SK-N-SH (cell line): ENCODE measurements at regions not wholly inside any gene's neighbourhood (a gene's known extent, or its start where the extent isn't known, plus 50 kb on each side); places are given as distances from the start of the nearest gene placed in this dataset.
A peak's percentile ranks its signal among the peaks of the same experiment; 100 is the strongest.
"Not testable (repeated sequence)": the region's sequence is repeated elsewhere in the genome, so short reads cannot be mapped to it uniquely, and the experiment has no call there.

Experiments
- CTCF ChIA-PET: fragments of 300-600, 350-600 bp; formaldehyde crosslinking; extraction: SDS; loops from one replicate; lab custom pipeline; 2021; lab: Yijun Ruan, JAX
- POLR2A ChIA-PET: fragments of 350-600 bp; sonication (Branson Sonifier 250); formaldehyde crosslinking; extraction: SDS; loops from one replicate; lab custom pipeline; 2020; ENCODE audit warnings: antibody characterized with exemption, inconsistent platforms; lab: Yijun Ruan, JAX
- DNase-seq: peaks from one replicate; pipeline ENCODE4 v3.0.0; 2012
- H2AFZ ChIP-seq: fragments of 200-600 bp; sonication (generic); 2 replicates; pipeline ENCODE4 v1.8.1; 2016; ENCODE audit warnings: antibody characterized with exemption, mild to moderate bottlenecking, low read depth
- H3F3A ChIP-seq: fragments of 200-600 bp; sonication (generic); replicated peaks from 2 replicates; pipeline ENCODE3; 2016; ENCODE audit warnings: antibody characterized with exemption, mild to moderate bottlenecking; ENCODE audit not compliant: insufficient read depth
- H3K27ac ChIP-seq, 2 experiments: fragments of 200-500 bp in 1 of 2; fragments of 200-600 bp in 1 of 2; sonication (Bioruptor generic) in 1 of 2; sonication (generic), shearing (Covaris generic) in 1 of 2; 2 replicates each; pipeline versions ENCODE4 v1.5.1 to v1.6.1; 2014 to 2016; ENCODE audit warnings: low read depth in 2 of 2, inconsistent platforms in 1 of 2, low read length in 1 of 2, mild to moderate bottlenecking in 1 of 2, mixed read lengths in 1 of 2
- H3K27me3 ChIP-seq: fragments of 200-600 bp; sonication (generic), shearing (Covaris generic); 2 replicates; pipeline ENCODE4 v1.6.1; 2016; ENCODE audit warnings: mixed run types; ENCODE audit not compliant: insufficient read depth
- H3K36me3 ChIP-seq, 2 experiments: fragments of 200-500 bp in 1 of 2; fragments of 200-600 bp in 1 of 2; sonication (Bioruptor generic) in 1 of 2; sonication (generic) in 1 of 2; replicated peaks in 1 of 2; 2 replicates each; pipeline versions ENCODE3 to v1.5.1; 2014 to 2016; ENCODE audit warnings: low read length in 1 of 2, mild to moderate bottlenecking in 1 of 2; ENCODE audit not compliant: insufficient read depth in 2 of 2, control insufficient read depth in 1 of 2
- H3K4me1 ChIP-seq, 2 experiments: fragments of 200-500 bp in 1 of 2; fragments of 200-600 bp in 1 of 2; sonication (Bioruptor generic) in 1 of 2; sonication (generic), shearing (Covaris generic) in 1 of 2; 2 replicates each; pipeline versions ENCODE4 v1.5.1 to v1.6.1; 2014 to 2016; ENCODE audit warnings: low read depth in 1 of 2, low read length in 1 of 2, mixed run types in 1 of 2; ENCODE audit not compliant: insufficient read depth in 2 of 2, control insufficient read depth in 1 of 2
- H3K4me2 ChIP-seq: fragments of 200-600 bp; sonication (generic), shearing (Covaris generic); 2 replicates; pipeline ENCODE4 v1.6.1; 2017; ENCODE audit warnings: mixed run types
- H3K4me3 ChIP-seq, 2 experiments: fragments of 200-500 bp in 1 of 2; fragments of 200-600 bp in 1 of 2; sonication (Bioruptor generic) in 1 of 2; sonication (generic), shearing (Covaris generic) in 1 of 2; 2 replicates each; pipeline versions ENCODE4 v1.5.1 to v1.8.1; 2014 to 2016; ENCODE audit warnings: low read depth in 2 of 2, inconsistent platforms in 1 of 2, low read length in 1 of 2, mild to moderate bottlenecking in 1 of 2, mixed read lengths in 1 of 2, moderate library complexity in 1 of 2
- H3K79me2 ChIP-seq: fragments of 200-600 bp; sonication (generic); 2 replicates; pipeline ENCODE4 v1.8.1; 2017; ENCODE audit warnings: mild to moderate bottlenecking; ENCODE audit not compliant: insufficient read depth
- H3K9ac ChIP-seq: fragments of 200-600 bp; sonication (generic); 2 replicates; pipeline ENCODE4 v1.6.1; 2017; ENCODE audit warnings: mixed run types
- H3K9me2 ChIP-seq: fragments of 200-600 bp; sonication (generic); 2 replicates; pipeline ENCODE4 v1.6.1; 2017; ENCODE audit warnings: mixed run types
- H3K9me3 ChIP-seq: fragments of 200-600 bp; sonication (generic); 2 replicates; pipeline ENCODE4 v1.6.1; 2017; ENCODE audit warnings: mixed run types, mild to moderate bottlenecking, moderate library complexity
- H4K20me1 ChIP-seq: fragments of 200-600 bp; sonication (generic); 2 replicates; pipeline ENCODE4 v1.6.1; 2017; ENCODE audit warnings: mild to moderate bottlenecking, mixed run types; ENCODE audit not compliant: insufficient read depth
- CHD2 ChIP-seq: fragments of 150-350 bp; IDR thresholded peaks from 2 replicates; pipeline ENCODE4 v1.6.1; 2018; ENCODE audit warnings: low read length; ENCODE audit not compliant: partially characterized antibody
- MEF2A ChIP-seq: IDR thresholded peaks from 2 replicates; pipeline ENCODE4 v1.4.0; 2012; ENCODE audit warnings: low read depth, borderline replicate concordance
- NFIC ChIP-seq: IDR thresholded peaks from 2 replicates; pipeline ENCODE4 v1.4.0; 2012; ENCODE audit warnings: borderline replicate concordance
- NRF1 ChIP-seq: IDR thresholded peaks from 2 replicates; pipeline ENCODE4 v1.6.1; 2012; ENCODE audit warnings: low read depth, mild to moderate bottlenecking, low read length
- RAD21 ChIP-seq: IDR thresholded peaks from 2 replicates; pipeline ENCODE4 v1.6.1; 2012; ENCODE audit warnings: mild to moderate bottlenecking, low read length
- RFX5 ChIP-seq: IDR thresholded peaks from 2 replicates; pipeline ENCODE4 v1.6.1; 2012; ENCODE audit warnings: mild to moderate bottlenecking, improper control_type of control experiment, low read length
- SIN3A ChIP-seq: IDR thresholded peaks from 2 replicates; pipeline ENCODE4 v1.6.1; 2012; ENCODE audit warnings: low read depth, mild to moderate bottlenecking, low read length, moderate library complexity, borderline replicate concordance
- SMC3 ChIP-seq: IDR thresholded peaks from 2 replicates; pipeline ENCODE4 v1.6.1; 2012; ENCODE audit warnings: low read depth, low read length, improper control_type of control experiment
- TAF1 ChIP-seq: IDR thresholded peaks from 2 replicates; pipeline ENCODE4 v1.6.1; 2012; ENCODE audit warnings: low read depth, mild to moderate bottlenecking, low read length, moderate library complexity, borderline replicate concordance
- YY1 ChIP-seq: IDR thresholded peaks from 2 replicates; pipeline ENCODE4 v1.4.0; 2012; ENCODE audit warnings: low read depth, mild to moderate bottlenecking
- WGBS: methylation state at CpG from one replicate; pipeline ENCODE4 v1.1.6; 2017; ENCODE audit warnings: low lambda C conversion rate; 5-methylcytosine and 5-hydroxymethylcytosine counted together
- TF ChIP-seq, protein P1 (sequence below): fragments of 150-350 bp; IDR thresholded peaks from 2 replicates; pipeline ENCODE4 v1.6.1; 2017; ENCODE audit warnings: antibody characterized with exemption, low read length, low read depth, borderline replicate concordance
- TF ChIP-seq, protein P2 (sequence below): IDR thresholded peaks from 2 replicates; pipeline ENCODE4 v1.6.1; 2012; ENCODE audit warnings: mild to moderate bottlenecking, low read depth, low read length, moderate library complexity
- TF ChIP-seq, protein P3 (sequence below): fragments of 200-600 bp; sonication (generic); IDR thresholded peaks from 2 replicates; pipeline ENCODE4 v1.6.1; 2017; ENCODE audit warnings: antibody characterized with exemption, mild to moderate bottlenecking, moderate library complexity

DNA sequence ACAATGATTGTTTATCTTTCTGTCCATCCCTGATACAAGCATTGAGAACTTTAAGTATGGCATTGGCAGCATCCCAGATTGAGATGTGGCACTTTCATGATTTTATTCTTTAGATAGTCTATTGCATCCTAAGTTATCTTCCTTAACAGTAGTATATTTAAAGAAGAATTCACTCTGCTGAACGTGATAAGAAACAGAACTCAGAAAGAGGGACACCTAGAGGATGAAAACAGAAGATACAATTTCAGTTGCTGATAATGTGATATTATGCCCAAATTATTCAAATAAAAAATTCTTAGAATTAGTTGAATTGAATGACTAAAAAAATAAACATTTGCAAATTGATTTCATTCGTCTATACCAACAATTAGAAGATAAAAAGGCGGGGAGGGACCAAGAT, 218.1 kb upstream of the DMRTA1 start:
- no peak for DNase-seq
- H3K27me3 ChIP-seq, result no peaks in the 10 kb centered on the region

DNA sequence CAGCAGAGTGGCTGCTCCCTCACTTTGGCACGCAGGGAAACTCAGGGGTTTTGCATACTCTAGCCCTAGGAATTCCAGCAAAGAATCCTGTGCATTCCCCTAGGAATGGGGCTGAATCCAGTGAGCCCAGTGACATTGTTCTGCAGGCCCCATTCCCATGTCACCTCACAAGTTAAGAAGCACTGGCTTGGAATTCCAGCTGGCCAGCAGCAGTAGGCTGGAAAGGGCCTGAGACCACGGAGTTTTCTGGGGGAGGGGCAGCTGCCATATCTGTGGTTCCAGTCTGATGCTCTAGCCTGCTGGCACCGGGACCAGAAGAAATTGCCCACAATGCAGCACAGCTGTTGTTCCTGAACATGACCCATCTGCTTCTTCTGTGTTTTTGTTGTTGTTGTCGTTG, 217.6 kb upstream of the DMRTA1 start:
- Histone ChIP-seq H4K20me1 (no peaks in the 10 kb centered on the region), H3K4me1 (no peaks in the 10 kb centered on the region), H3K4me3 (no peak overlapping the region), H3K27ac (no peak overlapping the region), H2AFZ (no peak overlapping the region), H3K4me2 (no peak overlapping the region), H3K36me3 (peaks cover 0 to 5% of the 10 kb centered on the region in 2 experiments), H3K79me2 (no peaks in the 10 kb centered on the region), H3K9me3 (0 out of 2 replicates have a peak, but pooled peaks cover 14% of the 10 kb centered on the region), H3K27me3 (no peaks in the 10 kb centered on the region), H3F3A (no peaks in the 10 kb centered on the region), H3K9me2 (no peaks in the 10 kb centered on the region), H3K9ac (no peak overlapping the region)
- WGBS, result 17% methylated on average over 3 of the region's 4 CpGs
- POLR2A ChIA-PET, result interaction anchor here (0.6 kb wide), 1 partner anchor 30 kb away, joined by 3 read pairs; no protein-coding TSS in a partner anchor
- no peak for DNase-seq
- CTCF ChIA-PET, result interaction anchor here (0.7 kb wide), 1 partner anchor 10 kb away, joined by 3 read pairs; no protein-coding TSS in a partner anchor
- TF ChIP-seq SMC3 (no peak), MEF2A (no peak), TAF1 (no peak), RFX5 (no peak), YY1 (no peak), NRF1 (no peak), SIN3A (no peak), CHD2 (no peak)
- TF ChIP-seq, protein P1, sequence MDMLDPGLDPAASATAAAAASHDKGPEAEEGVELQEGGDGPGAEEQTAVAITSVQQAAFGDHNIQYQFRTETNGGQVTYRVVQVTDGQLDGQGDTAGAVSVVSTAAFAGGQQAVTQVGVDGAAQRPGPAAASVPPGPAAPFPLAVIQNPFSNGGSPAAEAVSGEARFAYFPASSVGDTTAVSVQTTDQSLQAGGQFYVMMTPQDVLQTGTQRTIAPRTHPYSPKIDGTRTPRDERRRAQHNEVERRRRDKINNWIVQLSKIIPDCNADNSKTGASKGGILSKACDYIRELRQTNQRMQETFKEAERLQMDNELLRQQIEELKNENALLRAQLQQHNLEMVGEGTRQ, result no peak

More for the DNA sequence above, 218.1 kb upstream of the DMRTA1 start:
- no peaks in the 10 kb centered on the region for H3K4me1 ChIP-seq
- H3K4me2 ChIP-seq, result no peak overlapping the region
- no peak overlapping the region for H3K27ac ChIP-seq
- no peak overlapping the region for H3K9ac ChIP-seq
- H2AFZ ChIP-seq, result no peak overlapping the region
- peaks cover 0 to 5% of the 10 kb centered on the region in 2 experiments for H3K36me3 ChIP-seq
- no peaks in the 10 kb centered on the region for H3K9me2 ChIP-seq
- ChIA-PET CTCF (interaction anchor here (0.7 kb wide), 1 partner anchor 10 kb away, joined by 3 read pairs; no protein-coding TSS in a partner anchor), POLR2A (no interaction called here)
- WGBS, result 17% methylated on average over 3 of the region's 3 CpGs
- H4K20me1 ChIP-seq, result no peaks in the 10 kb centered on the region
- no peaks in the 10 kb centered on the region for H3K79me2 ChIP-seq
- 0 out of 2 replicates have a peak, but pooled peaks cover 14% of the 10 kb centered on the region for H3K9me3 ChIP-seq
- no peak overlapping the region for H3K4me3 ChIP-seq
- TF ChIP-seq NFIC, result no peak
- TF ChIP-seq, protein P2, sequence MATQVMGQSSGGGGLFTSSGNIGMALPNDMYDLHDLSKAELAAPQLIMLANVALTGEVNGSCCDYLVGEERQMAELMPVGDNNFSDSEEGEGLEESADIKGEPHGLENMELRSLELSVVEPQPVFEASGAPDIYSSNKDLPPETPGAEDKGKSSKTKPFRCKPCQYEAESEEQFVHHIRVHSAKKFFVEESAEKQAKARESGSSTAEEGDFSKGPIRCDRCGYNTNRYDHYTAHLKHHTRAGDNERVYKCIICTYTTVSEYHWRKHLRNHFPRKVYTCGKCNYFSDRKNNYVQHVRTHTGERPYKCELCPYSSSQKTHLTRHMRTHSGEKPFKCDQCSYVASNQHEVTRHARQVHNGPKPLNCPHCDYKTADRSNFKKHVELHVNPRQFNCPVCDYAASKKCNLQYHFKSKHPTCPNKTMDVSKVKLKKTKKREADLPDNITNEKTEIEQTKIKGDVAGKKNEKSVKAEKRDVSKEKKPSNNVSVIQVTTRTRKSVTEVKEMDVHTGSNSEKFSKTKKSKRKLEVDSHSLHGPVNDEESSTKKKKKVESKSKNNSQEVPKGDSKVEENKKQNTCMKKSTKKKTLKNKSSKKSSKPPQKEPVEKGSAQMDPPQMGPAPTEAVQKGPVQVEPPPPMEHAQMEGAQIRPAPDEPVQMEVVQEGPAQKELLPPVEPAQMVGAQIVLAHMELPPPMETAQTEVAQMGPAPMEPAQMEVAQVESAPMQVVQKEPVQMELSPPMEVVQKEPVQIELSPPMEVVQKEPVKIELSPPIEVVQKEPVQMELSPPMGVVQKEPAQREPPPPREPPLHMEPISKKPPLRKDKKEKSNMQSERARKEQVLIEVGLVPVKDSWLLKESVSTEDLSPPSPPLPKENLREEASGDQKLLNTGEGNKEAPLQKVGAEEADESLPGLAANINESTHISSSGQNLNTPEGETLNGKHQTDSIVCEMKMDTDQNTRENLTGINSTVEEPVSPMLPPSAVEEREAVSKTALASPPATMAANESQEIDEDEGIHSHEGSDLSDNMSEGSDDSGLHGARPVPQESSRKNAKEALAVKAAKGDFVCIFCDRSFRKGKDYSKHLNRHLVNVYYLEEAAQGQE, result no peak
- TF ChIP-seq, protein P3, sequence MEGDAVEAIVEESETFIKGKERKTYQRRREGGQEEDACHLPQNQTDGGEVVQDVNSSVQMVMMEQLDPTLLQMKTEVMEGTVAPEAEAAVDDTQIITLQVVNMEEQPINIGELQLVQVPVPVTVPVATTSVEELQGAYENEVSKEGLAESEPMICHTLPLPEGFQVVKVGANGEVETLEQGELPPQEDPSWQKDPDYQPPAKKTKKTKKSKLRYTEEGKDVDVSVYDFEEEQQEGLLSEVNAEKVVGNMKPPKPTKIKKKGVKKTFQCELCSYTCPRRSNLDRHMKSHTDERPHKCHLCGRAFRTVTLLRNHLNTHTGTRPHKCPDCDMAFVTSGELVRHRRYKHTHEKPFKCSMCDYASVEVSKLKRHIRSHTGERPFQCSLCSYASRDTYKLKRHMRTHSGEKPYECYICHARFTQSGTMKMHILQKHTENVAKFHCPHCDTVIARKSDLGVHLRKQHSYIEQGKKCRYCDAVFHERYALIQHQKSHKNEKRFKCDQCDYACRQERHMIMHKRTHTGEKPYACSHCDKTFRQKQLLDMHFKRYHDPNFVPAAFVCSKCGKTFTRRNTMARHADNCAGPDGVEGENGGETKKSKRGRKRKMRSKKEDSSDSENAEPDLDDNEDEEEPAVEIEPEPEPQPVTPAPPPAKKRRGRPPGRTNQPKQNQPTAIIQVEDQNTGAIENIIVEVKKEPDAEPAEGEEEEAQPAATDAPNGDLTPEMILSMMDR, result peak; percentile 50
- peak; percentile 13; the same call in 1 of the 2 replicates for TF ChIP-seq RAD21
- no peaks in the 10 kb centered on the region for H3F3A ChIP-seq

DNA sequence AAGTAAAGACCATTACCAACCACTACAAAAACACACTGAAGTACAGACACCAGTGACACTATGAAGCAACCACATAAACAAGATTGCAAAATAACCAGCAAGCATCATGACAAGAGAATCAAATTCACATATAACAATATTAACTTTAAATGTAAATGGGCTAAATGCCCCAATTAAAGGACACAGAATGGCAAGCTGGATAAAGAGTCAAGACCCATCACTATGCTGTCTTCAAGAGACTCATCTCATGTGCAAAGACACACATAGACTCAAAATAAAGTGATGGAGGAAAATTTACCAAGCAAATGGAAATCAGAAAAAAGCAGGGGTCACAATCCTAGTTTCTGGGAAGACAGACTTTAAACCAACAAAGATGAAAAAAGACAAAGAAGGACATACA, 215.3 kb upstream of the DMRTA1 start:
- POLR2A ChIA-PET, H3K4me2 ChIP-seq, H3F3A ChIP-seq, H3K9me2 ChIP-seq, H3K79me2 ChIP-seq, H3K4me3 ChIP-seq, H3K27ac ChIP-seq, H2AFZ ChIP-seq, H3K27me3 ChIP-seq, H3K36me3 ChIP-seq, H3K9ac ChIP-seq, H4K20me1 ChIP-seq, DNase-seq, H3K4me1 ChIP-seq: not testable (repeated sequence)
- CTCF ChIA-PET, result interaction anchor here (0.7 kb wide), 1 partner anchor 114 kb away, joined by 3 read pairs; no protein-coding TSS in a partner anchor
- 0 out of 2 replicates have a peak, but pooled peaks cover 14% of the 10 kb centered on the region for H3K9me3 ChIP-seq
